NOMO-1 treated with dmso at 0.1 percent for 144 hours (cell line): ENCODE measurements at regions not wholly inside any gene's neighbourhood (a gene's known extent, or its start where the extent isn't known, plus 50 kb on each side); places are given as distances from the start of the nearest gene placed in this dataset.
"Not testable (repeated sequence)": the region's sequence is repeated elsewhere in the genome, so short reads cannot be mapped to it uniquely, and the experiment has no call there.

Experiments
- DNase-seq: peaks from one replicate; lab custom pipeline; 2025; ENCODE audit not compliant: unreplicated experiment; lab: John Stamatoyannopoulos, UW

DNA sequence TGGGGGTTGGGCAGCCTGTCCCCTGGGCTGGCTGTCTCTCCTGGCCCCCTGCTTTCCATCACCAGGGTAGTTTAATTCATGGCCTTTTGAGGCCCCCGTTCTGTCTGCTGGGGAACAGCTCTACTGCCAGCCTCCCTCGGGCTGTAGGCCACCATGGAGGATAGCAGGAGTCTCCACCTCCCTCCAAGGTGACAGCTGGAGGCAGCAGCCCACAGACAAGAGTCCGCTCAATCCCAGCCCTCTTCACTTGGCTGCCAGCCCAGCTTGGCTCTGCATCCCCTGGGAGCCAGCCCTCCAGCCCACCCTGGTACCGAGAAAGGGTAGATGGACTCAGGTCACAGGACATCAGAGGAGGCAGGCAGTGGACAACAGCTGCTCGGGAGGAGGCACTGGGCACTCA lies 194.6 kb upstream of the SDK2 start:
- DNase-seq, result no peak

DNA sequence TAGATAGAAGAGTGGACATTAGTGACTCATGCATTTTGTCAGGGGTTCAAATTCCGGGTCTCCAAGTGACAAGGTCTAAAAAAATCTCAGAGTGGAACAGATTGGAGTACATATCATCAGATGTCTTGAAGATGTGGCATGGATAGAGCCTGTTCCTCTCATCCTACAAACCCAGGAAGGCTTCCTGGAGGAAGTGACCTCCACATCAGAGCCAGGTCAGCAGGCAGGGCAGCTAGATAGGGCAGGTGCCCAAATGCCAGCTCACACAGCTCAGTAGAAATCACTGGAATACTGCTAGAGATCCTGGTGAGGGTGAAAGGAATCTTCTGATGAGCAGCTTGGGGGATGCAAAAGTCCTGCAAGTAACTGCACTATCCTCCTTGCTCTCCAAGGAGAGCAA lies 196.6 kb upstream of the SDK2 start:
- no peak for DNase-seq

GRCh38 chr17:73841431-73842060 lies 197.3 kb upstream of the SDK2 start:
- DNase-seq, result no peak

DNA sequence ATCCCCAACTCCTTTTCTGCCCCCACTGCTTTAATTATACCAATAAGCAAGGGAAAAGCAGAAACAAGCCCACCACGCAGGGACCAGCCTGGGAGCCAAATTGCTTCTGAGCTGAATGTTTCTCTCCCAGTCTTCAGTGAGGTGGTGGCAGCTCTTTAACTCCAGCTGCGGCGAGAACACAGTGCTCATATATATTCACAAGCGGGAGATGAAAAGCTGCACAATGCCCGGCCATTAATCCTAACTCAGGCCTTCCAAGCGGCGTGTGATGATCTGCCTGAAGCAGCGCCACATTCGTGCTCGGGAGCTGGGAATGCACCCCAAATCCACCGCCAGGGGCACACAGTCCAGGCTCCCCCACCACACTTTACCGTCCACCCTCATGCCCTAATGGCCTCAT lies 203.7 kb upstream of the SDK2 start:
- no peak for DNase-seq

- DNase-seq, result no peak
These were observed 206.2 kb upstream of the SDK2 start for GRCh38 chr17:73850426-73850825.

DNA sequence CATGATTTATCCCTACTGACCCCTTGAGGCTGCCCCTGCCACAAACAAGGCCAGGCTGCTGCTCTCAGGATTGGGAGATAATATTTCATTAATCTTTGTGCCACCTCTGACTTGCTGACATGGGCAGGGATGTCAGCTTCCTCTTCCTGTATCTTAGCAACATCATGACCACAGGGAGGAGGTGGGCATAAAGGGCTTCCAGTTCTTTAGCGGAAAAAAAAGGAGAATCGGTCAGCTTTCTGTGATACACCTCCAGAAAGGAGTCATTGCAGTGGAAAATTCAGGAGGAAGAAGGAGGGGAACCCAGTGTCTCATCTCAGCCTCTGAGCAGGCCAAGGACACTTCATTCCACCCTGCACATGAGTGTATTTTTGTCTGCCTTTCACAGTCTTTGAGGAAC lies 206.8 kb upstream of the SDK2 start:
- peak; percentile 9 for DNase-seq

- no peak for DNase-seq
These were observed 207.7 kb upstream of the SDK2 start for GRCh38 chr17:73851921-73852320.

DNA sequence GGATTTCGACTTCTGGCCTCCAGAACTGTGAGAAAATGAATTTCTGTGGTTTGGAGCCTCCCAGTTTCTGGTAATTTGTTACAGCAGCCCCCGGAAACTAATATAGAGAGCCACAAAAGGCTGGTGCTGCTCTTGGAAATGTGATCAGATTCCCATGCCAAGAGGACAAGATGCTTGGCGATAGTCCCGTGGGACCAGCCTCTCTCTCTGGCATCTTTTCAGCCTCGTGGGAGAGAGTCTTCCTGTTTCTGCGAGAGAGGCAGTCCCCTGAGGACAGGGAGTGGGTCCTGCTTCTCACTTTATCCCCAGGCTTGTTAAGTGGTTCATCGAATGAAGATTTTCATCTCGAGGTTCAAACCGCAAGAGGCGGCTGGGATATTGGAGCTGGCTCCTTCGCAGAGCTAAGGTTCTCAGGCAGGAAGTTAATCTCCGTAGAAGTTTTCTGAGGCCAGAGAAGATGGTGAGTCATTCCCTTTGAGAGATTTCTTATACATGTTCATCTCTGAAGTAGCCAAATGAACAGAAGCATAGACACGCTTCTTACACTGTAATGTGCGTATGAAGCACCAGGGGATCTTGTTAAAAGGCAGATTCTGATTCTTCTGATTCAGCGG lies 211.6 kb upstream of the SDK2 start:
- DNase-seq, result no peak

DNA sequence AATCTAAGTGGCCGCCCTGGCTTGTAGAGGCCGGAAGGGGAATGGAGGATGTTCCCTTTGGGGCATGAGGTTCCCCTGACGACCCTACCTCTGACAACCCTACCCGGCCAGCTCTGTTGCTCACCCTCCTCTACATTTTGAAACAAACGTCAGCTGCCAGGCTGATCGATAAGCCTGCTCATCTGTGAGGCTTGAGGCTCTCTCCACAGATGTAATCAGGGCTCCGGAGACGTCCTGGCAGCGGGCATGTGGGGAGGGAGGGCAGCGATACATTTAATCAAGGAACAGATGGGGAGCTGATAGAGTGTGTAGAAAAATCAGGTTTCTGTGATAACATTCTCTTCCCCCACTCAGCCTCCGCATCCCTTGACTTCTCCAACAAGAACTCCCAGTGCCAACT lies 212.3 kb upstream of the SDK2 start:
- no peak for DNase-seq

DNA sequence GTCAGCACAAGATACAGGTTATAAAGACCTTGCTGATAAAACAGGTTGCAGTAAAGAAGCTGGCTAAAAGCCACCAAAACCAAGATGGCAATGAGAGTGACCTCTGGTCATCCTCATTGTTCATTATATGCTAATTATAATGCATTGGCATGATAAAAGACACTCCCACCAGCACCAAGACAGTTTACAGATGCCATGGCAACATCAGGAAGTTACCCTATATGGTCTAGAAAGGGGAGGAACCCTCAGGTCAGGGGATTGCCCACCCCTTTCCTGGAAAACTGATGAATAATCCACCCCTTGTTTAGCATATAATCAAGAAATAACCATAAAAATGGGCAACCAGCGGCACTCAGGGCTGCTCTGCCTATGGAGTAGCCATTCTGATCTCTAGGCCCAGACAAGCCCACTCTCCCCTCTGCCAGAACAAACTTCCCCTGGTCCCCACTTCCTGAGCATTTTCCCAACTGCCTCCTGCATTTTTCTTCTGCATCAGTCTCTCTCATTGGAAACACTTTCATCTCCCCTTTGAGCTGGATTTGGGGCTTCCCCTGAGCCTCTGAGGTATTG lies 215.3 kb upstream of the SDK2 start:
- not testable (repeated sequence) for DNase-seq

DNA sequence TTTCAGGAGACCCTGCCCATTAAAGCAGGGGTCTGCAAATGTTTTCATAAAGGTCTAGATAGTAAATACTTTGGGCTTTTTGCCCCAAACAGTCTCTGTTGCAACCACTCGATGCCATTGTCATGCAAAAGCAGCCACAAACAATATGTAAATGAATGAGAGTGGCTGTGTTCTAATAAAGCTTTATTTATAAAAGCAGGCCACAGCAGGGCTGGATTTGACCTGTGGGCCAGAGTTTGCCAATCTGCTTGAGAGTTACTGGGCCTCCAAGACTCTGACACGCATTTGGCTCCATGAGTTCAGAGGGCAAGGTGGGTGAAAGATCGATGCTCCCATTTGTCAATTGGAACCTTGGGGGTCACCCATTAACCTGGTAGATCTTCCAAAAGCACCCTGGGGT lies 217.3 kb upstream of the SDK2 start:
- no peak for DNase-seq

DNA sequence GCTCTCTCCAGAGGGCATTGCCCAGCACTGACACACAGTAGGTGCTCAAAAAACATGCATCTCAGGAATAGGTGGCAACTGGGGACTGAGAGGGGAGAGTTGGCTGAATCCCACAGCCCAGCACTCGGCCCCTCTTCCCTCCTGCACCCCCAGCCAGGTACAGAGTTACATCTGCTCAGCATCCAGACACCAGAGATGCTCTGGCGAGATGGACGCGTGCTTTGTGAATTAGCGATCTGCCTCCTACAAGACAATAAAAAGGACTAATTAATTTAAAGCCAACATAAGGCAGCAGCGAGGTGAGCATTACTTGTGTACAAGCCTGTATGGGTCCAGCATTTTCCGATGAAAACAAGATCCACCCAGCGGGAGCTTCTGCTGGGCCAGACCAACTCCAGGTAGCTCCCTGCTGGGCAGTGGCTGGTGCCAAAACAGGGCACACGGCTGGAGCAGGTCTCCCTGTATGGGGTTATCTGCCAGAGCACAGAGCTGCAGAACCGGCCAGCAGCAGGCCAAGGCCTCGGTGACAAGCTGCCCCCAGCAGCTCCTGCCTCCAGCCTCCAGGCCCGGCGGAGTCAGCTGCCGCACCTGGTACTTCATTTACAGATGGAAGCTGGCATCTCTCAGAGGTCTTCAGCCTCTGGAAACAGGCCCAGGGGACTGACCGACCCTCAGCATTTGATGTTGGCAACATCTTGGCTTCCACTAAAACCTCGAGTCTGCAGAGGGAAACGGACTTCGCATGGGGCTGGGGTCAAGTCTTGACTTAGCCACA lies 219.7 kb upstream of the SDK2 start:
- no peak for DNase-seq

- DNase-seq, result no peak
These were observed 221.6 kb upstream of the SDK2 start for GRCh38 chr17:73865831-73866230.

- no peak for DNase-seq
These were observed 222.8 kb upstream of the SDK2 start for GRCh38 chr17:73867056-73867455.

- no peak for DNase-seq
These were observed 225.8 kb upstream of the SDK2 start for GRCh38 chr17:73870068-73870467.

DNA sequence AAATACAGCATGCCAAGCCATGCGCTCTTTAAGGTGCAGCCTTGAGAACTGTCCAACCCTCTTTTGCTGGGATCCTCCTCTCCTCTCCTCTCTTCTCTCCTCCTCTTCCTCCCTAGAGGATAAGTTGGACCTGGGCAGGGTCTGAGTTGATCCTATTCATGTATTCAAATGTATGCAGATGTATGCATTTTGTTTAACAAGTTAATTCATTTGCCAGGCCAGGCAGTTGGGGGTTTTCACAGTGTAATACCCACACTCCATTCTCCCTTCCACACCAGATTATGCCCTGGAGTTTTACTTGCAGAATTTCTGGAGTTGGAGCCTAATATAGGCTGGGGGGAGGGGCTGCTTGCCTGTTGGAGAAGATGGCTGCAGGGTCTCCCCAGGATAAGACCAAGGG lies 226.2 kb upstream of the SDK2 start:
- no peak for DNase-seq

DNA sequence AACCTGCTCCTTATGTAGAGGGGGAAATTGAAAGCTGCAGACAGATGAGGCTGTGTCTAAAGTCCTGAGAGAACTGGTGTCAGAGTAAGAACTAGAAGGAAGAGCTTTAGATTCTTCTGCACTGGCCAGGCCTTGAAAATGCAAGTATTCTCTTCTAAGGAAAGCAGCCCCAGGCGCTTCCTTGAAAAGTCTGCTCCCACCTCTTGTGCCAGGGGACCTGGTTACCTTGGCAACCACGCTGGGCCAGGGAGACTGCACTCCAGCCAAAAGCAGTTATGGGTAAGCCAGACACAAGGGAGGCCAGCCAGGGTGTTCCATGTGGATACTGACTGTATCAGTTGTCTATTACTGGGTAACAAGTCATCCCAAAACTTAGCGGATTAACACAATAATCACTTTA lies 228.6 kb upstream of the SDK2 start:
- DNase-seq, result no peak

DNA sequence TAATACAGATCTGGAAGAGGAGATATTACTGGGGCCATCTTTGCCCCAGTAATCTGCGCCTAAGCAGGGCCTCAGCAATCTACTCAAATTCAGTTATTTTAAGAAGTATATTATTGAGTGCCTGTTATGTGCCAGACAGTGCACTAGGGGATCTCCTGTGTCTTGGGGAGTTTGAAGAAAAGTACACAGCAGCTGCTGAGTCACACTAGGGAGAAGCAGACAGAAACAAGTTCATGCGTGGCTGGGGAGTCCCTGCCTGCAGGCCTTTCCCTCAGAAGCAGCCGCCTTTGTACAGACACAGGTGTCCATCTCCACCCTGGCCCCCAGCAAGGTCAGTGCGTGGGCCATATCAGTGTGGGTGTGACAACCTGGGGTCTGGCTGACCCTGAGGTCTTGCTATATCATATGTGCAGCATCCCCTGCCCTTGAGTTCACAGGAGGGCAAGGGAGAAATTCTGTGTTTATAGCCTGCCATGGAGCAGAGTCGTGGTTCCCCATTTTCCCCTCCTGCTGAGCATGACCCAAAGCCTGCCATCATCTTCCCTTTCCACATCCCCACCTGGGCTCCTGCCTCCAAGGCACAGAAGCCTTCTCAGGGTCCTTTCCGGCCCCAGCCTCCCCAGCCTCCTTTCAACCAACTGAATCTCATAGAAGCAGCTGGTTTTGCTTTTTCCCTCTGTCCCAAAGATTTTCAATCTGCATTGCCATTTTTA lies 229.9 kb upstream of the SDK2 start:
- no peak for DNase-seq

DNA sequence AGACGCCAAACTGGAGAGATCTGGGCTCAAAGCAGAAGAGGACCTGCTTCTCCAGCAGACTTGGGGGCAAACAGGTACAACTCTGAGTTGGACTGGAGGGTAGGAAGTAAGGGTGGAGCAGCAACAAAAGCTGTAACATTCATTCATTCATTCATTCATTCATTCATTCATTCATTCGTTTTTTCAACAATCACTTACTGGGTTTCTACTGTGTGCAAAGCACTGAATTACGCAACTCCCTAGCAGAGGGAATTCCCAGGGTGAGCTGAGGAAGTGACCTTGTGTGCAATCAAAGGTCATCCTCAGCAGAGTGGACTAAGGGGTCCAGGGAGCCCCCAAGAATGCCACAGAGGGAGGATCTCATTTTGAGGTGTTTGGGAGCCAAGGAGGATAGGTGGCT lies 231.1 kb upstream of the SDK2 start:
- no peak for DNase-seq

- DNase-seq, result no peak
These were observed 233.7 kb upstream of the SDK2 start for GRCh38 chr17:73877962-73878361.

GRCh38 chr17:73878923-73879322 lies 234.7 kb upstream of the SDK2 start:
- no peak for DNase-seq

DNA sequence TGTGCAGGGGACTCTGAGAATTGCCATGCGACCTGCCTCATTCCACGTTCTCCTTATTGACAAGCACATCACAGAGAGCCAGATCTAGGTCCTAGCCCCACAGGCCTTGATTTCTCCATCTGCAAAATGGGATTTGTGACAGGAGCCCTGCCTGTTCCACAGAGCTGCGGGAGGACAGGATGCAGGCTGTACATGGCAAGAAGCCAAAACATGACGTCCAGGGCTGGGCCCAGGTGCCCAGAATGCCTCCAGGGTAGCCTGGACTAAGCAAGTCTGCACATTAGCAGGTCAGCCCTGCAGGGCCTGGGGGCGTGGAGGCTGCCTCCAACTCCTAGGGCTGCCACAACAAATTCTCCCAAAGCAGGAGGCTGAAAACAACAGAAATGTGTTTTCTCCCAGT lies 235.7 kb upstream of the SDK2 start:
- no peak for DNase-seq
